ENCODE measurements at regions not wholly inside any gene's neighbourhood (a gene's known extent, or its start where the extent isn't known, plus 50 kb on each side); places are given as distances from the start of the nearest gene placed in this dataset.

DNA sequence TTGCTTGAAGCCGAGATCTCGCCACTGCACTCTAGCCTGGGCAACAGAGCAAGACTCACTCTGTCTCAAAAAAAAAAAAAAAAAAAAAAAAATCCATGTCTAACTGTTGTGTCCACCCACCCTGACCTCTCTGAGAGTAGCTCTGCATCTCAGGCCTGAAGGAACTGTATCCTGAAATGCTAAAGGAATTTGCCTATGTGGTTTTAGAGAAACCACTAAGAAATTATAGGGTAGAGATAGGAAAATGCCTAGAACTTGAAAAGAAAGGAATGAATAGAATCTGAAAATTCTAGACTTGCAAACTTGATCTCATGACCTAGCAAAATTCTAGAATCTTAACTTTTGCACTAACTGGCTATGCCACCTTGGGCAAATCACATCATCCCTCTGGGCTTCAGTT is 217.5 kb upstream of the ROPN1 start:
- TF ChIP-seq CTCF (IDR thresholded peaks at IDR 0.05) (no peak), POLR2A (IDR thresholded peaks at IDR 0.05) (no peak), EP300 (IDR thresholded peaks at IDR 0.05) (no peak)
